Inflammatory macrophage treated with lipopolysaccharide for 4 hours (primary cell): ENCODE measurements at regions not wholly inside any gene's neighbourhood (a gene's known extent, or its start where the extent isn't known, plus 50 kb on each side); places are given as distances from the start of the nearest gene placed in this dataset.
"Not testable (repeated sequence)": the region's sequence is repeated elsewhere in the genome, so short reads cannot be mapped to it uniquely, and the experiment has no call there.

Source experiments
- DNase-seq: peaks from one replicate; pipeline ENCODE4 v3.0.0-alpha.2; 2020

DNA sequence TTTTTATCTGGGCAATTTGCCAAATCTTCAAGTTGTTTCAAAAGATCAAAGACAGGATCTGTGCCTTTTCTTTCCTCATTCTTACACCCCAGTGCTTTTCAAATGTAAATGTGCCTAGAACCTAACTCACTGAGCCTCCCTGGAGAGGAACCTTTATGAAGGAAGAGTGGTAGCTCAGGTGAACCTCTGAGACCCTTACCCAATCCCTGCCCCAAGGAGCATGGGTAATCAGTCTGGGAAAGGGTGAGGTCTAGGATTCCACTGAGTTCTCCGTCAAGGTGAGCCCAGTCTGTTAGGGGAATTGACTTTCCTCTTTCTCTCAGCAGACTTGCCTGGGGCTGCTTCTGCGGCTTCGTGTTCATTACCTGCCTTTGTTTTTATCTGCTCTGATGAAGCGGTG is 88.1 kb upstream of the MAP4K4 start:
- DNase-seq = no peak

GRCh38 chr2:101608408-101609310 is 88.8 kb upstream of the MAP4K4 start:
- peak; percentile 53 for DNase-seq

DNA sequence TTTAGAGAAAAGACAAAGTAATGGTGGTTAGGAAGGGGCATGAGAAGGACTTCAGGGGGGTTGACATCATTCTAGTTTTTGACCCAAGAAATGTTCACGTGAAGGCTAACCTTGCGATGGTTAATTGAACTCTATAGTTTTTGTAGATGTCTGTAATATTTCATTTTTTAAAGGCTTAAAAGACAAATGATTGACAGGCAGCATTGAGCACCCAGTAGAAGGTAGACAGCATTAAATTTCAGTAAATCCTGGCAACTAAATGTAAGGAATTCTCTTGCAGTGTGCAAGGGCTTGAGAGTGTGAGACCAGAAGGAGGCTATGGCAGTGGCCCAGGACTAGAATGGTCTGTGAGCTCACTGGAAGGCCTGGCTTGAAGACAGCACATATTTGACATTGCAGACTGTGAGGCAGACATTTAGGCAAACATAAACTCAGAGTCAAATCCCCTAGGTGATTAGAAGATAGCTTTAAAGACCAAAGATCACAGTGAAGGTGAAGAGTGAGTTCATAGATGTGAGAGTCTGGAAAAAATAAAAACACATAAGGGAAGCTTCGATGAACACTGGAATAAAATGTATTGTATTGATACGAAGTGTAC is 100.1 kb upstream of the MAP4K4 start:
- DNase-seq = no peak

- peak; percentile 63 for DNase-seq
Observed at GRCh38 chr2:101596333-101596732, 101.2 kb upstream of the MAP4K4 start.

GRCh38 chr2:101587251-101587650 is 110.3 kb upstream of the MAP4K4 start:
- DNase-seq = peak; percentile 4

- DNase-seq = no peak
Observed at GRCh38 chr2:101583861-101584260, 108.9 kb upstream of the RFX8 start.

- no peak for DNase-seq
Observed at GRCh38 chr2:101581675-101582299, 106.9 kb upstream of the RFX8 start.

- no peak for DNase-seq
Observed at GRCh38 chr2:101580528-101580927, 105.6 kb upstream of the RFX8 start.

- DNase-seq = no peak
Observed at GRCh38 chr2:101578671-101579070, 103.8 kb upstream of the RFX8 start.

DNA sequence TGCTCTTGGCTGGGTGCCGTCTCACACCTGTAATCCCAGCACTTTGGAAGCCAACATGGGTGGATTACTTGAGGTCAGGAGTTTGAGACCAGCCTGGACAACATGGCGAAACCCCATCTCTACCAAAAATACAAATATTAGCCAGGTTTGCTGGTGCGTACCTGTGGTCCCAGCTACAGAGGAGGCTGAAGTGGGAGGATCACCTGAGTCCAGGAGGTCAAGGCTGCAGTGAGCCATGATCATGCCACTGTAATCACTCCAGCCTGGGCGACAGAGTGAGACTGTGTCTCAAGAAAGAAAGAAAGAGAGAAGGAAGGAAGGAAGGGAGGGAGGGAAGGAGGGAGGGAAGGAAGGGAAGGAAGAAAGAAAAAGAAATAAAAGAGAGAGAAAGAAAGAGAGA is 103.2 kb upstream of the RFX8 start:
- DNase-seq = not testable (repeated sequence)

- DNase-seq = no peak
Observed at GRCh38 chr2:101577173-101577572, 102.3 kb upstream of the RFX8 start.

DNA sequence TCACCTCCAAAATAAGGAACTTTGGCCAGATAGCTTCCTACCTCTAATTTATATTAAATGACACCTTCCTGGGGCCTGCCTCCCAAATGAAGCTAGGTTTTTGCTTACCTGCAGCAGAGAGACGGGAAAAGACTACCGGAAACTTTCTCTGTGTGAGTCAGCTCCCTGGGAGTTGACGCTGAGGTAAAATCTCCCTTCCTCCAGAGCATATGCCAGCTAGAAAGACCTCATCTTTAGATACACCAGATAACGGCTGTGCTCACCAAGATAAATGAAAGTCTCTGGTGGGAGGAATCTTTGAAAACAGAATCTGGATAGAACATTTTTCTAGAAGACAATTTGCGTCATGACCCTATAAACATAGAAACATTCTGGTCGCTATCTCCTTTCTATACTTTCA is 99.7 kb upstream of the RFX8 start:
- no peak for DNase-seq

DNA sequence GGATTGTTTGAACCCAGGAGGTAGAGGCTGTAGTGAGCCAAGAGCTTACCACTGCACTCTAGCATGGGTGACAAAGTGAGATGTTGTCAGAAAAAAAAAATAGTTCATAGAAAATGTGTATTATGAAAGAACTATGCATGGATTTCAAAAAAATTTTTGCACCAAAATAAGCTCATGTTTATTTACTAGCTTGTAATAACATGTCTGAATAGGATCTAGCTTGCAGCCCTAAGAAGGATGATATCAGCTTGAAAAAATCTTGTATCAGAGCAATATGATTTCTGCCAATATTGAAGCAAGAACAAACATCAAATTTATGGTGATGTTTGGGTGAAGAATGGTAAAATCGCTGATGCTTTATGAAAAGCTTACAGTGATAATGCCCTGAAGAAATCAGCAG is 97.0 kb upstream of the RFX8 start:
- no peak for DNase-seq

DNA sequence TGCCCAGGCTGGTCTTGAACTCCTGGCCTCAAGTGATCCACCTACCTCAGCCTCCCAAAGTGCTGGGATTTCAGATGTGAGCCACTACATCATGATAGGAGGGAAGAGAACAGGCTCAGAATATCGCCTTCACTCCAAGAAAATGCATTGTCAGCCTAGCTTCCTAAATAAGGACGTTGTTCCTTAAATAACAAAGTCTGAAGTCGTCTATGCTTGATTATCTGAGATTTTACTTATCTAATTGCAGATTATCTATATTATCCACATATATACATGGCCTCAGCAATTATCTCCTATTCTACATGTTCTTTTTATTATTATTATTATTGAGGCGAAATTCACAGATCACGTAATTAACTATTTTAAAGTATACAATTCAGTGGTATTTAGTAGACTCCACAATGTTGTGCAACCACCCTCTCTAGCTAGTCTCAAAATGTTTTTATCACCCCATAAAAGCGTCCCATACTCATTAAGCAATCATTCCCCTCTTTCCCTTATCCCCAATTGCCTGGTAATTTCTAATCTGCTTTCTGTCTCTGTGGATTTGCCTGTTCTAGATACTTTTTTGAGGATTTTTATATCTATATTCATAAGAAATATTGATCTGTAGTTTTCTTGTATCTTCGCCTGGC is 95.1 kb upstream of the RFX8 start:
- no peak for DNase-seq

GRCh38 chr2:101568969-101569368 is 94.1 kb upstream of the RFX8 start:
- no peak for DNase-seq

GRCh38 chr2:101566632-101567228 is 91.8 kb upstream of the RFX8 start:
- no peak for DNase-seq

- no peak for DNase-seq
Observed at GRCh38 chr2:101563849-101564248, 88.9 kb upstream of the RFX8 start.

DNA sequence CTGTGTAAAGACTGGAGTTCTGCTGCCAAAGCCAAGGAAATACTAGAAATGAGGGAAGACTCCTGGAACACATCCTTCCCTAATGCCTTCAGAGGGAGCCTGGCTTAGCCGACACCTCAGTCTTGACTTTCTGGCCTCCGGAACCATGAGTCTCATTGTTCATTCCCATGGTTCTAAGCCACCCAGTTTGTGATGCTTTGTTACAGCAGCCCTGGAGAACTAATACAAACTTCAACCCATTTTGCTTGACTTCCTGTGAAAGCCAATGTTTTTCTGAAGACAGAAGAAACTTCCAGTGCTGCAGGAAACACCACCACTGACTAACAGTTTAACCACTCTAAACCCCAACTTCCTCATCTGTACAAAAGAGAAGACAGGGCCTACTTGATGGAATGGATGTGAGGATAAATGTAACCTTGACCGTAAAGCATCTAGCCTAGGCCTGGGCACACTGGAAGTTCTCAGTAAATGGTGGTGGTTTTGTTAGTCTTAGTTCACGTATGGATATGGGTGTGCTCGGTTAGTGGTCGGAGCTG is 85.9 kb upstream of the RFX8 start:
- DNase-seq = peak; percentile 57

DNA sequence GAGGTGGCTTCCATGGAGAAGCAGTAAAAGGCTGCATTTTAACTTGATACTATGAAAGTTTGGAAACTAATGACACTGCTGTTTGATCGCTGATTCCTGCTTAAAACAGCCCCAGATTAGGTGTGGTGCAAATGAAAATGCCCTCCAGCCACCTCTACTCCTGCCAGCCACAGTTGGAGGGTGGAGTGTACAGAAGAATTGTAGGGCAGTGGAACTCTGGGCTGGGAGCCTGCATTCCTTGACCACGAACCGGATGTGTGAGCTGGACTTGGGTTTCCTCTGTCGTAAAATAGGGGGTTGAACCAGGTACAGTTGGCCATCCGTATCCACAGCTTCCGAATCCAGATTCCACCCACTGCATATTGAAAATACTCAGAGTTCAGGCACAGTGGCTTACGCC is 84.6 kb upstream of the RFX8 start:
- no peak for DNase-seq

- no peak for DNase-seq
Observed at GRCh38 chr2:101558740-101559525, 84.0 kb upstream of the RFX8 start.

GRCh38 chr2:101556033-101556459 is 81.1 kb upstream of the RFX8 start:
- DNase-seq = no peak

GRCh38 chr2:101551336-101551888 is 76.5 kb upstream of the RFX8 start:
- no peak for DNase-seq
